ENCODE measurements at regions not wholly inside any gene's neighbourhood (a gene's known extent, or its start where the extent isn't known, plus 50 kb on each side); places are given as distances from the start of the nearest gene placed in this dataset.

DNA sequence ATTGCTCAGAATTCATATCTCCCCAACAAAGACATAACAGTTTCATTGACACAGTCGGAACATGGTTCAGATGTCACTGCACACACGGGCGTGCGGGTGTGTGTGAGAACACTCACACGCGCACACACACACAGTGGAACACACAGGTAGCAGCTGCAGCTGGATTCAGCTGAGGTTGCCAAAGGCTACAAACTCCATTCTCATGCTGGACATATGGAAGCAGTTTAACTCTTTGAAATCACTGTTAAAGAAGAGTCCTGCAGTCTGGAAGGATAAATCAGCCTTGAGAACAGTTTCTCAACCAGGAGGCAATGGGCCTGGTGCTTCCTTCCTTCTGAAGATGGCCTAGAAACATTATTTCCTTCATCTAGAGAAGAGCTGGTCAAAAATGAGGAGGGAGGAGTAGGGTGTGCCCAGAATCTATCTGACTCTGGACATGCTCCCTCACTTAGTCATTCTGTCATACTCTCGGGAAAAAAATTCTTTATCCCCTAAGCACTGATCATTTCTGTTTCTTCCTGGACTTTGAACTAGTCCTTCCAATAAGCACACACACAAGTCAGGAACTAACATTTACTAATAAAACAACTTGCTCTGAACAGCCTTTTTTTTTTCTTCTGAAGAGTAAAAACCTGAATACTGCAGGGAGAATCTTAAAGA, 160.6 kb downstream of the ZDHHC21 start:
- WGBS, 5 donors, result 83 to 93% (median 88%) methylated on average over 7 of the region's 7 CpGs
- no peak for DNase-seq
- H3K27ac ChIP-seq, result no peak overlapping the region
- no peaks in the 10 kb centered on the region for H3K9me3 ChIP-seq
- TF ChIP-seq POLR2AphosphoS5 (IDR thresholded peaks at IDR 0.05) (no peak), POLR2A (IDR thresholded peaks at IDR 0.05) (no peak)
- TF ChIP-seq, protein P1, sequence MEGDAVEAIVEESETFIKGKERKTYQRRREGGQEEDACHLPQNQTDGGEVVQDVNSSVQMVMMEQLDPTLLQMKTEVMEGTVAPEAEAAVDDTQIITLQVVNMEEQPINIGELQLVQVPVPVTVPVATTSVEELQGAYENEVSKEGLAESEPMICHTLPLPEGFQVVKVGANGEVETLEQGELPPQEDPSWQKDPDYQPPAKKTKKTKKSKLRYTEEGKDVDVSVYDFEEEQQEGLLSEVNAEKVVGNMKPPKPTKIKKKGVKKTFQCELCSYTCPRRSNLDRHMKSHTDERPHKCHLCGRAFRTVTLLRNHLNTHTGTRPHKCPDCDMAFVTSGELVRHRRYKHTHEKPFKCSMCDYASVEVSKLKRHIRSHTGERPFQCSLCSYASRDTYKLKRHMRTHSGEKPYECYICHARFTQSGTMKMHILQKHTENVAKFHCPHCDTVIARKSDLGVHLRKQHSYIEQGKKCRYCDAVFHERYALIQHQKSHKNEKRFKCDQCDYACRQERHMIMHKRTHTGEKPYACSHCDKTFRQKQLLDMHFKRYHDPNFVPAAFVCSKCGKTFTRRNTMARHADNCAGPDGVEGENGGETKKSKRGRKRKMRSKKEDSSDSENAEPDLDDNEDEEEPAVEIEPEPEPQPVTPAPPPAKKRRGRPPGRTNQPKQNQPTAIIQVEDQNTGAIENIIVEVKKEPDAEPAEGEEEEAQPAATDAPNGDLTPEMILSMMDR (IDR thresholded peaks at IDR 0.05 in 8 of 11, conservative IDR thresholded peaks at IDR 0.05 in 3 of 11), result no peak
- H3K4me1 ChIP-seq, result no peaks in the 10 kb centered on the region
- no peak overlapping the region for H3K4me3 ChIP-seq
- intact Hi-C loops (cut with DNase I; ENCODE audit: low total_unique reads), result no loop called here
- peaks cover 0 to 36% (median 0%) of the 10 kb centered on the region in 7 donors for H3K27me3 ChIP-seq (replicated peaks in 1 of 7)
- H3K36me3 ChIP-seq, result no peaks in the 10 kb centered on the region

DNA sequence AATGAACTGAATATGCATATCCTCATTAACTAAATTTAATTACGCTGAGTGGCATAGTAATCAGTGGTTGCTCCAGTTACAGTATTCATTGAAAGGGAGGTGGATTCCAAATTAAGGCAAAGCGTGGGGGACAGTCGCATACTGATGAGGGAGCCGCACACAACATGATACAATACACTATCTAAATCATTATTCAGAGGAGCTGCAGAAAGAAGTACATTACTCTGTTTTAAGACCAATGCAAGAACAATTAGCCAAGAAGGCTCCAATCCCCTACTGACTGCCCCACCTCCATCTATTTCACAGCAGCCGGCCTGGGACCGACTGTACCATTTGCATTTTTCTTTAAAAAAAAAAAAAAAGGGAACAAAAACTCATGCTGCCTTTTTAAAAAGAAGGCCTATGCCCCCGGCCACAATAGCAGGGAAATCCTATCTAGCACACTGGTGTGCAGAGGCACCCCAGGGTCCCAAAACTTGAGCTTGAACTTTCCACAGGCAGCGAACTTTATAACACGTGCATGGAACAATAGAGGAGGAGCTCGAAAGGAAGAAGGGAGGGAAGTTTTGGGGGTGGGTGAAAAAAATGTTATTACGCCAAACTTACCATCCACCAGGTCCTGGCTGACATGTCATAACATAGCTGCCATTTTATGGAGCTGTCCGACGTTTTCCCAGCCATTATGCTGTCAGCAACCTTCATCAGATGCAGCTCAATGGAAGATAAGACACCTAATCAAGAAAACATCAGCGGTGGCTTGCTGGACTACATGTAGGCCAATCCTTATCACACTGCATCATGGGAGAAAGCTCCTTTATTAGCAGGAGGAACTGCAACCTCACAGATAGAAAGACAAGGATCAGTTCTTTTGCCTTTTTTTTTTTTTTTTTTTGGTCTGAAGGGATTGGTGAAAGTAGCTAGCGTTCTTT, 161.6 kb downstream of the ZDHHC21 start:
- 80 to 88% (median 84%) methylated on average over 15 of the region's 15 CpGs for WGBS, 5 donors
- no peaks in the 10 kb centered on the region for H3K36me3 ChIP-seq
- no peak overlapping the region for H3K4me3 ChIP-seq
- peaks cover 0 to 29% (median 0%) of the 10 kb centered on the region in 7 donors for H3K27me3 ChIP-seq (replicated peaks in 1 of 7)
- TF ChIP-seq POLR2AphosphoS5 (IDR thresholded peaks at IDR 0.05) (no peak), POLR2A (IDR thresholded peaks at IDR 0.05) (no peak)
- TF ChIP-seq, protein P1 (IDR thresholded peaks at IDR 0.05 in 8 of 11, conservative IDR thresholded peaks at IDR 0.05 in 3 of 11), result no peak
- H3K27ac ChIP-seq, result no peak overlapping the region
- no peaks in the 10 kb centered on the region for H3K9me3 ChIP-seq
- no peak for DNase-seq
- intact Hi-C loops (cut with DNase I; ENCODE audit: low total_unique reads), result no loop called here
- no peaks in the 10 kb centered on the region for H3K4me1 ChIP-seq

DNA sequence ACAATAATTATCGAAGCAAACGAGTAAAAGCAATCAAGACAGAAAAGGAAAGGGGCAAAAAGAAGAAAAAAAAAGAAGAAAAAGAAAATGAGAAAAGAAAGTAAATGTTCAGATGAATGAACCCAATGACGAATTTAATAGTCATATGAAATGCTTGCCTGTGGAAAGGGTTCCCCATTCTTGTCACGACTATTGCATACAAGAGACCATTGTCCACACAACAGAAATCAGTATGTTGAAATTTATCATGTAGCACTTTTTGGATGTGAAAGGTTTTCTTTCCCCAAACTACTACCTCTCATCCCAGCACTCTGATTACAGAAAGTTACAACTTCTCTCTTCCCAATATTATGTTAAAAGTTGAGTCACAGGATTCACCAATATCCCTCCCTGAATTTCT, 162.4 kb downstream of the ZDHHC21 start:
- intact Hi-C loops (cut with DNase I; ENCODE audit: low total_unique reads), result no loop called here
- Histone ChIP-seq H3K4me3 (no peak overlapping the region), H3K27me3 (replicated peaks in 1 of 7) (peaks cover 0 to 21% (median 0%) of the 10 kb centered on the region in 7 donors), H3K27ac (no peak overlapping the region), H3K36me3 (no peaks in the 10 kb centered on the region), H3K4me1 (no peaks in the 10 kb centered on the region), H3K9me3 (no peaks in the 10 kb centered on the region)
- no peak for DNase-seq
- TF ChIP-seq POLR2A (IDR thresholded peaks at IDR 0.05), result no peak
- TF ChIP-seq, protein P1 (IDR thresholded peaks at IDR 0.05 in 8 of 11, conservative IDR thresholded peaks at IDR 0.05 in 3 of 11), result no peak
- no peak for TF ChIP-seq POLR2AphosphoS5 (IDR thresholded peaks at IDR 0.05)
- 80 to 94% (median 89%) methylated on average over 4 of the region's 4 CpGs for whole genome bisulfite sequencing, 5 donors

DNA sequence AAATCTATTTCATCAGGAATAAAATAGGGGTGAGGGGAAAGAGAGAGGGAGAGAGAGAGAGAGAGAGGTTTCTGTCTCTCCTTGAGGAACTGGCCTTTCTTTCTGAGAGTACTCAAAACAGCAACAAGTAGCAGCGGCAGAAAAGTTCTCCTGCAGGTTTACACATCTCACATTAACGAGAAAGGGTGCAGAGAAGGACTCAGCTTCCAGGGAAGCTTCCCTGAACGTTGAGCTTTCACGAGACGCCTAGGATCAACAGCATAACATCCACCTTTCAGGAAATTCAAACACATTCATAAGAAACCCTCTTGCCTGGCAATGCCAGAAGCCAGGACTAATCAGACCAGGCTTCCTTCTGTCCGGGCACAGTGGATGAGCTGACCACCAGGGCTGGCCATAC, 162.9 kb downstream of the ZDHHC21 start:
- TF ChIP-seq, protein P1 (IDR thresholded peaks at IDR 0.05 in 8 of 11, conservative IDR thresholded peaks at IDR 0.05 in 3 of 11), result no peak
- Histone ChIP-seq H3K4me3 (no peak overlapping the region), H3K36me3 (no peaks in the 10 kb centered on the region), H3K4me1 (no peaks in the 10 kb centered on the region), H3K27me3 (replicated peaks in 1 of 7) (peaks cover 0 to 16% (median 0%) of the 10 kb centered on the region in 7 donors), H3K27ac (no peak overlapping the region), H3K9me3 (no peaks in the 10 kb centered on the region)
- DNase-seq, result no peak
- intact Hi-C loops (cut with DNase I; ENCODE audit: low total_unique reads), result no loop called here
- WGBS, 5 donors, result 71 to 81% (median 71%) methylated on average over 6 of the region's 6 CpGs
